HCT116 (cell line): ENCODE measurements at regions not wholly inside any gene's neighbourhood (a gene's known extent, or its start where the extent isn't known, plus 50 kb on each side); places are given as distances from the start of the nearest gene placed in this dataset.

ENCODE experiments used
- ATAC-seq: fragments of 200-7000 bp; cut with Tn5 transposase; 2 replicates; pipeline ENCODE4 v1.9.1; 2020; ENCODE audit warnings: mild to moderate bottlenecking, moderate library complexity
- BruUV-seq: library from RNA; stranded (reverse); fragments of 400-500 nt; replicated peaks from 2 replicates; lab custom pipeline; 2021; lab: Mats Ljungman, UMichigan
- CTCF ChIA-PET: fragments of 300-600 bp; sonication (Branson Sonifier 250); formaldehyde crosslinking; loops from one replicate; lab custom pipeline; 2021; ENCODE audit warnings: antibody characterized with exemption; lab: Charles Lee
- POLR2A ChIA-PET: fragments of 300-600, 350-600 bp; sonication (Branson Sonifier 250); formaldehyde crosslinking; loops from one replicate; lab custom pipeline; 2021; ENCODE audit warnings: antibody characterized with exemption; lab: Charles Lee
- RAD21 ChIA-PET, 2 experiments: fragments of 300-600 bp; sonication (Branson Sonifier 250); formaldehyde crosslinking; loops; one replicate each; lab custom pipeline; 2023; ENCODE audit warnings: low total read pairs in 2 of 2; ENCODE audit not compliant: uncharacterized antibody in 2 of 2, unreplicated experiment in 2 of 2, low non-redundant PET in 1 of 2; lab: Charles Lee
- DNase-seq: peaks from one replicate; pipeline ENCODE4 v3.0.0-alpha.2; 2010; ENCODE audit warnings: low read depth, low spot score
- H2AFZ ChIP-seq: fragments of 200-600 bp; shearing (Covaris generic), sonication (generic); 2 replicates; pipeline ENCODE4 v1.6.1; 2017; ENCODE audit warnings: low read depth, mixed run types, mixed read lengths, antibody characterized with exemption, low read length; ENCODE audit not compliant: poor library complexity, severe bottlenecking
- H3K27ac ChIP-seq: 2 replicates; pipeline ENCODE4 v1.5.1; 2012; ENCODE audit warnings: low read depth, low read length
- H3K27me3 ChIP-seq: fragments of 200-600 bp; sonication (generic); 2 replicates; pipeline ENCODE4 v1.6.1; 2016; ENCODE audit warnings: mixed run types, low read length, mixed read lengths; ENCODE audit not compliant: insufficient read depth
- H3K36me3 ChIP-seq, 2 experiments: fragments of 200-500 bp in 1 of 2; fragments of 200-600 bp in 1 of 2; sonication (Bioruptor generic) in 1 of 2; sonication (generic) in 1 of 2; 2 replicates each; pipeline versions ENCODE4 v1.5.1 to v1.6.1; 2014 to 2016; ENCODE audit warnings: low read length in 2 of 2, inconsistent platforms in 1 of 2, mixed read lengths in 1 of 2, mixed run types in 1 of 2; ENCODE audit not compliant: insufficient read depth in 2 of 2, control insufficient read depth in 1 of 2
- H3K4me1 ChIP-seq, 2 experiments: fragments of 200-600 bp in 1 of 2; sonication (generic) in 1 of 2; 2 replicates each; pipeline versions ENCODE4 v1.5.1 to v1.6.1; 2012 to 2017; ENCODE audit warnings: low read length in 2 of 2, inconsistent platforms in 1 of 2, mild to moderate bottlenecking in 1 of 2, mixed read lengths in 1 of 2, mixed run types in 1 of 2, moderate library complexity in 1 of 2; ENCODE audit not compliant: insufficient read depth in 2 of 2, control insufficient read depth in 1 of 2
- H3K4me2 ChIP-seq: fragments of 200-600 bp; sonication (generic); 2 replicates; pipeline ENCODE4 v1.6.1; 2017; ENCODE audit warnings: mixed run types, low read length, mixed read lengths
- H3K4me3 ChIP-seq, 2 experiments: fragments of 200-600 bp in 1 of 2; sonication (generic) in 1 of 2; replicated peaks in 1 of 2; 2 replicates each; pipeline ENCODE4 v1.5.1; 2011 to 2016; ENCODE audit warnings: low read length in 2 of 2, control low read depth in 1 of 2, low read depth in 1 of 2, mild to moderate bottlenecking in 1 of 2, mixed read lengths in 1 of 2, mixed run types in 1 of 2
- H3K79me2 ChIP-seq: fragments of 200-600 bp; sonication (generic); 2 replicates; pipeline ENCODE4 v1.6.1; 2017; ENCODE audit warnings: mild to moderate bottlenecking, mixed run types, low read length, moderate library complexity, mixed read lengths; ENCODE audit not compliant: insufficient read depth
- H3K9ac ChIP-seq: fragments of 200-600 bp; sonication (generic); 2 replicates; pipeline ENCODE4 v1.6.1; 2016; ENCODE audit warnings: low read length, mixed read lengths
- H3K9me2 ChIP-seq: fragments of 200-600 bp; sonication (generic), shearing (Covaris generic); 2 replicates; pipeline ENCODE4 v1.6.1; 2017; ENCODE audit warnings: mixed run types, mild to moderate bottlenecking, moderate library complexity; ENCODE audit not compliant: insufficient read depth
- H3K9me3 ChIP-seq, 2 experiments: fragments of 200-500 bp in 1 of 2; fragments of 200-600 bp in 1 of 2; sonication (Bioruptor generic) in 1 of 2; sonication (generic) in 1 of 2; 2 replicates each; pipeline ENCODE4 v1.6.1; 2014 to 2017; ENCODE audit warnings: low read length in 2 of 2, mixed read lengths in 2 of 2, inconsistent platforms in 1 of 2, low read depth in 1 of 2, mild to moderate bottlenecking in 1 of 2, mixed run types in 1 of 2, moderate library complexity in 1 of 2; ENCODE audit not compliant: control insufficient read depth in 1 of 2, insufficient read depth in 1 of 2
- H4K20me1 ChIP-seq: fragments of 200-600 bp; sonication (generic), shearing (Covaris generic); 2 replicates; pipeline ENCODE4 v1.6.1; 2017; ENCODE audit warnings: mixed run types, mild to moderate bottlenecking, moderate library complexity; ENCODE audit not compliant: insufficient read depth
- CBX3 ChIP-seq: IDR thresholded peaks from 2 replicates; pipeline ENCODE4 v1.6.1; 2012; ENCODE audit warnings: low read depth
- FOSL1 ChIP-seq: IDR thresholded peaks from 2 replicates; pipeline ENCODE4 v1.6.1; 2012; ENCODE audit warnings: low read depth
- JUND ChIP-seq: IDR thresholded peaks from 2 replicates; pipeline ENCODE4 v1.6.1; 2012
- MAX ChIP-seq: IDR thresholded peaks from 2 replicates; pipeline ENCODE4 v1.6.1; 2012
- POLR2A ChIP-seq: IDR thresholded peaks from 2 replicates; pipeline ENCODE4 v1.7.0; 2011; ENCODE audit warnings: borderline replicate concordance; ENCODE audit not compliant: insufficient read depth, insufficient read length; ENCODE audit errors: extremely low read depth
- SRF ChIP-seq: IDR thresholded peaks from 2 replicates; pipeline ENCODE4 v1.6.1; 2012; ENCODE audit warnings: low read depth
- TCF7L2 ChIP-seq: IDR thresholded peaks from 2 replicates; pipeline ENCODE4 v1.7.0; 2011; ENCODE audit warnings: borderline replicate concordance, inconsistent platforms; ENCODE audit not compliant: insufficient read depth, insufficient read length; ENCODE audit errors: extremely low read depth
- YY1 ChIP-seq: IDR thresholded peaks from 2 replicates; pipeline ENCODE4 v1.6.1; 2011; ENCODE audit warnings: low read length, low read depth, moderate library complexity, mild to moderate bottlenecking; ENCODE audit not compliant: insufficient replicate concordance; ENCODE audit errors: extremely low read depth
- ZFX ChIP-seq: fragments of 450-650 bp; IDR thresholded peaks from 2 replicates; pipeline ENCODE4 v1.6.1; 2017
- intact Hi-C: fragments of 100-400 bp; cut with micrococcal nuclease; formaldehyde crosslinking; loops from 2 replicates; pipeline ENCODE4 v1.10.0; 2022
- TF ChIP-seq, protein P1 (sequence below): IDR thresholded peaks from 2 replicates; pipeline ENCODE4 v1.6.1; 2011; ENCODE audit warnings: mild to moderate bottlenecking, low read length, moderate library complexity; ENCODE audit not compliant: insufficient replicate concordance; ENCODE audit errors: extremely low read depth
- TF ChIP-seq, protein P2 (sequence below): IDR thresholded peaks from 2 replicates; pipeline ENCODE4 v1.6.1; 2012
- TF ChIP-seq, protein P3 (sequence below): IDR thresholded peaks from 2 replicates; pipeline ENCODE4 v1.6.1; 2012; ENCODE audit warnings: low read depth

DNA sequence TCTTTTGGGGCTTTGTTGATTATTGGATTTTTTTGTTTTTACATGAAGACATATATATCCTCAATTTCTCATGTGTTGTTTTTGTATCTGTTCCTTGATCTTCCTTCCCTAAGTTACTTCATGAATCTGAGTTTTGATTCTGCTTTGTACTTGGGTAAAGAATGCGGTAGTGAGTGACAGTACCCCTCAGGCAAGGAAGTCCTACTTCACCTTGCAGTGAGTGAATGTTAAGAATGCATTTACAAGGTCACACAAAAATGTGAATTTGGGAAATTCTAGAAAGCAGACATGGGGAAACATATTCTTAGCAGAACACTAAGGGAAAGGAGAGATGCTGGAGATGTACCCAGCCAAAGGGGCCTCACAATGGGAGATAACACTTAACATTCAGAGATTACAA, 373.1 kb upstream of the LCORL start:
- BruUV-seq: no TSS peak
- ChIA-PET CTCF (no interaction called here), RAD21 (no interaction called here), POLR2A (no interaction called here)
- TF ChIP-seq ZFX (no peak), FOSL1 (no peak), TCF7L2 (no peak), POLR2A (no peak), SRF (no peak), YY1 (no peak), JUND (no peak), MAX (no peak), CBX3 (no peak)
- TF ChIP-seq, protein P1, sequence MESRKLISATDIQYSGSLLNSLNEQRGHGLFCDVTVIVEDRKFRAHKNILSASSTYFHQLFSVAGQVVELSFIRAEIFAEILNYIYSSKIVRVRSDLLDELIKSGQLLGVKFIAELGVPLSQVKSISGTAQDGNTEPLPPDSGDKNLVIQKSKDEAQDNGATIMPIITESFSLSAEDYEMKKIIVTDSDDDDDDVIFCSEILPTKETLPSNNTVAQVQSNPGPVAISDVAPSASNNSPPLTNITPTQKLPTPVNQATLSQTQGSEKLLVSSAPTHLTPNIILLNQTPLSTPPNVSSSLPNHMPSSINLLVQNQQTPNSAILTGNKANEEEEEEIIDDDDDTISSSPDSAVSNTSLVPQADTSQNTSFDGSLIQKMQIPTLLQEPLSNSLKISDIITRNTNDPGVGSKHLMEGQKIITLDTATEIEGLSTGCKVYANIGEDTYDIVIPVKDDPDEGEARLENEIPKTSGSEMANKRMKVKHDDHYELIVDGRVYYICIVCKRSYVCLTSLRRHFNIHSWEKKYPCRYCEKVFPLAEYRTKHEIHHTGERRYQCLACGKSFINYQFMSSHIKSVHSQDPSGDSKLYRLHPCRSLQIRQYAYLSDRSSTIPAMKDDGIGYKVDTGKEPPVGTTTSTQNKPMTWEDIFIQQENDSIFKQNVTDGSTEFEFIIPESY: no peak
- Histone ChIP-seq H3K27me3 (no peaks in the 10 kb centered on the region), H3K9ac (no peak overlapping the region), H4K20me1 (no peaks in the 10 kb centered on the region), H2AFZ (no peak overlapping the region), H3K9me2 (no peaks in the 10 kb centered on the region), H3K4me1 (no peaks in the 10 kb centered on the region), H3K4me2 (no peak overlapping the region), H3K9me3 (no peaks in the 10 kb centered on the region), H3K79me2 (no peaks in the 10 kb centered on the region), H3K4me3 (no peak overlapping the region), H3K36me3 (no peaks in the 10 kb centered on the region), H3K27ac (no peak overlapping the region)
- no peak for DNase-seq
- intact Hi-C loops: no loop called here
- ATAC-seq: no peak

DNA sequence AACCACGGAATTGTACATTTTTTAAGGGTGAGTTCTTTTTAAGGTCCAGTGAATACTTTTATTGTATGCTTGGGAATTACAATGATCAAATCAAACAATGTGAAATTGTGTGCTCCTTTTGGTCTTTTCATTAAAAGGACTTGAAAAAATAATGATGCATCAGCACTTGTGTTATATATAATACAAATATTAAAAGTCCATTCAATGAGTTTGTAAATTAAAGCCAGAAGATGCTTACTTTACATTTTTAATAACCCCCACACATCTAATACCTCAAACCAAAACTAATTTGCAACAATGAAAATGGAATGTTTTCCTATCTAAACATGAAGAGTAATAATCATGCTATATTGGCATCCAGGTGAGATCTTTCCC, 369.8 kb upstream of the LCORL start:
- no peak for TF ChIP-seq MAX
- TF ChIP-seq, protein P2, sequence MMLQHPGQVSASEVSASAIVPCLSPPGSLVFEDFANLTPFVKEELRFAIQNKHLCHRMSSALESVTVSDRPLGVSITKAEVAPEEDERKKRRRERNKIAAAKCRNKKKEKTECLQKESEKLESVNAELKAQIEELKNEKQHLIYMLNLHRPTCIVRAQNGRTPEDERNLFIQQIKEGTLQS: no peak
- TF ChIP-seq CBX3: no peak
- TF ChIP-seq, protein P1: no peak
- TF ChIP-seq, protein P3, sequence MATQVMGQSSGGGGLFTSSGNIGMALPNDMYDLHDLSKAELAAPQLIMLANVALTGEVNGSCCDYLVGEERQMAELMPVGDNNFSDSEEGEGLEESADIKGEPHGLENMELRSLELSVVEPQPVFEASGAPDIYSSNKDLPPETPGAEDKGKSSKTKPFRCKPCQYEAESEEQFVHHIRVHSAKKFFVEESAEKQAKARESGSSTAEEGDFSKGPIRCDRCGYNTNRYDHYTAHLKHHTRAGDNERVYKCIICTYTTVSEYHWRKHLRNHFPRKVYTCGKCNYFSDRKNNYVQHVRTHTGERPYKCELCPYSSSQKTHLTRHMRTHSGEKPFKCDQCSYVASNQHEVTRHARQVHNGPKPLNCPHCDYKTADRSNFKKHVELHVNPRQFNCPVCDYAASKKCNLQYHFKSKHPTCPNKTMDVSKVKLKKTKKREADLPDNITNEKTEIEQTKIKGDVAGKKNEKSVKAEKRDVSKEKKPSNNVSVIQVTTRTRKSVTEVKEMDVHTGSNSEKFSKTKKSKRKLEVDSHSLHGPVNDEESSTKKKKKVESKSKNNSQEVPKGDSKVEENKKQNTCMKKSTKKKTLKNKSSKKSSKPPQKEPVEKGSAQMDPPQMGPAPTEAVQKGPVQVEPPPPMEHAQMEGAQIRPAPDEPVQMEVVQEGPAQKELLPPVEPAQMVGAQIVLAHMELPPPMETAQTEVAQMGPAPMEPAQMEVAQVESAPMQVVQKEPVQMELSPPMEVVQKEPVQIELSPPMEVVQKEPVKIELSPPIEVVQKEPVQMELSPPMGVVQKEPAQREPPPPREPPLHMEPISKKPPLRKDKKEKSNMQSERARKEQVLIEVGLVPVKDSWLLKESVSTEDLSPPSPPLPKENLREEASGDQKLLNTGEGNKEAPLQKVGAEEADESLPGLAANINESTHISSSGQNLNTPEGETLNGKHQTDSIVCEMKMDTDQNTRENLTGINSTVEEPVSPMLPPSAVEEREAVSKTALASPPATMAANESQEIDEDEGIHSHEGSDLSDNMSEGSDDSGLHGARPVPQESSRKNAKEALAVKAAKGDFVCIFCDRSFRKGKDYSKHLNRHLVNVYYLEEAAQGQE: no peak
- TF ChIP-seq YY1: no peak
- Histone ChIP-seq H3K36me3 (no peaks in the 10 kb centered on the region), H3K27ac (no peak overlapping the region), H3K4me2 (no peak overlapping the region), H3K4me3 (no peak overlapping the region), H4K20me1 (no peaks in the 10 kb centered on the region), H3K9ac (no peak overlapping the region), H2AFZ (no peak overlapping the region), H3K27me3 (no peaks in the 10 kb centered on the region), H3K79me2 (no peaks in the 10 kb centered on the region), H3K9me3 (no peaks in the 10 kb centered on the region), H3K4me1 (no peaks in the 10 kb centered on the region), H3K9me2 (no peaks in the 10 kb centered on the region)
- CTCF ChIA-PET: no interaction called here
- RAD21 ChIA-PET: no interaction called here
- DNase-seq (no peak), ATAC-seq (no peak)
- POLR2A ChIA-PET: no interaction called here
- BruUV-seq: no TSS peak
- intact Hi-C loops: no loop called here
